ENCODE measurements at regions not wholly inside any gene's neighbourhood (a gene's known extent, or its start where the extent isn't known, plus 50 kb on each side); places are given as distances from the start of the nearest gene placed in this dataset.

DNA sequence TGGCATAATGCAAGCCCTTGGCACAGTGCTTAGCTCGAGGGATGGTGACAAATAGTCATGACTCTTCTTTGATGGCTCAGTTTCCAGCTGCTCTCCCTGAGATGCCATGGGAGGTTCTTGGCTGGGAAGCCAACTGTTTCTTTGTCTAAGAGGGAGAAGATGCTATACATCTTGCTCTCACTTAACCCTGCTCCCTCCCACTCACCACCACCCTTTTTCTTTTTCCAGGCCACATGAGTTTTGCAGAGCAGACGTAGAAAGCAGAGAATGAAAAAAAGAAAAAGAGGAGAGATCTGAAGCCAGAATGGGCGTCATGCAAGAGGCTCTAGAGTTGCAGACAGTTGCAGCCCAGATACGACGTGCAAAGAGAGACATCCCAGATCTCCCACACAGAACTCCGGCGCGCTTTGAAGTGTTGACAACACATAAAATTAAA lies 160.5 kb downstream of the FGF18 start:
- DNase-seq (ENCODE audit: low read depth in 2 of 2) = no peak

- DNase-seq (ENCODE audit: low read depth in 2 of 2) = peak in 1 of 2 donors; percentile 8
These were observed 161.2 kb downstream of the FGF18 start for GRCh38 chr5:171580502-171581265.

DNA sequence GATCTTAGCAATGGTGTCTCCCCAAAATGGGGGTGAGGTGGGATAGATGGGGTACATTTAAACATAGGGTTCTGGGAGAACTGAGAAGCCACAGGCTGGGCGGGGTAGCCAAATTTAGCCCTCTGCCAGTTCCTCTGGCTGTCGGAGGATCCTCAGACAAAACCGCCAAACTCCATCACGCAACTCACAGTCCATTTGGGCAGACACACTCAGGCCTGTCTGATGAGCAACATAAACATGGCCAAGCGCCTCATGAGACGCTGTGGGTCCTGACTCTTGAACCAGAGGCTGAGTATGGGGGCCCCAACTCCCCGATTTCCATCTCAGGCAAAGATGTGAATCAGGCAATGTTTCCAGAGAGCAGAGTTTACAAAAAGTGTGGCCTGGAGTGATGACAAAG lies 162.3 kb downstream of the FGF18 start:
- DNase-seq (ENCODE audit: low read depth in 2 of 2) = no peak

- DNase-seq (ENCODE audit: low read depth in 2 of 2) = no peak
These were observed 163.4 kb downstream of the FGF18 start for GRCh38 chr5:171582849-171583248.

GRCh38 chr5:171585981-171586380 lies 166.5 kb downstream of the FGF18 start:
- DNase-seq (ENCODE audit: low read depth in 2 of 2) = no peak

DNA sequence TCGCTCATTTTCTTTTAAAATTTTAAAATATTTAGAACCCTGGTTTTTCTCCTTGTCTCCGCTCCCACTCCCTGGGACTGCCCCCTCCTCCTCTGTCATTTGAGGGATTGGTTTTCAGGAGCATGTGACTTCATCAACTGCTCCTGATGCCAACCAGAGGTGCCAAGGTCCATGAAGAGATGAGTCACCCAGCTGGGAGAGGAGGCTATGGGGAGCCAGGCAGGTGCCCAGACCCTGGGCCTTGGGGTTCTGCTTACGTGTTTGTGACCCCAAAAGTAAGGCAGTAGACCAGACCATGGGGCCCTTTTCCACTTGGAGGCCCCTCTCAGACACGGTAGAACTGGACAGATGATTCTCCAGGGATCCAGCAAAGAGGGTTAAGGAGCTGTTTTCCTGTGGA lies 167.0 kb downstream of the FGF18 start:
- no peak for DNase-seq (ENCODE audit: low read depth in 2 of 2)

DNA sequence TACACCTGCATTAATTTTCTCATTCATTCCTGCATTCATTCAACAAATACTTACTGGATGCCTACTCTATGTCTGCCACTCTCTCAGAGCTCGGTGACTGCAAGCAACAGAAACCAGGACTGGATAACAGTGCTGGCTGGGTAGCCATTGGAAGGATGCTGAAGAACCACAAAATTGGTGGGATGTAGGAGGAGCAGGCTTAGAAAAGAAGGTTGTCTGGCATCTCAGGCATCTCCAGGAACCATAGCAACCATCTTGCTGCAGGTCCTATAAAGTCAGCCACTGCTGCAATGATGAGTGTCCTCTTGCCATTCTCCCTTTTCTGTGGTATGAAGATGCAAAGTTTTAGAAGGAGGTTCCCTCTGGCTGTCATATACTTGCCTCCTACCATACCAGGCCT lies 168.6 kb downstream of the FGF18 start:
- no peak for DNase-seq (ENCODE audit: low read depth in 2 of 2)

DNA sequence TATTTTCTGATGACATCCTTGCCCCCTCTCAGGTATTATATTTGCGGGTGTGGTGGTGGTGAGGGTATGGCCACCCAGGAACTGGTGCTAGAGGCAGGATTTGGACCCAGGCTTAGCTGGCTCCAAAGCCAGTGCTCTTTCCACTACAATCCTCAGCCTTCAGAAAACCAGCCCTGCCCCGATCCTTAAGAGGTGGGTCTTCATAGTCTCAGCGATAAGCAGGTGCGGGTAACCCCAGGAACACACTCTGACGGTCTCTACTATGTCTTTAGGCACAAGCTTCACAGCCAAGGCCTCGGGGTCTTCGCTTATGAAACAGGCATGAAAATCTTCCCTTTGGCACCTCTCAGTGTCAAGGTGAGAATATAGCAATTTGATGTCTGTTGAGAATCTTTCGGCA lies 169.3 kb downstream of the FGF18 start:
- no peak for DNase-seq (ENCODE audit: low read depth in 2 of 2)

GRCh38 chr5:171589461-171589860 lies 170.0 kb downstream of the FGF18 start:
- DNase-seq (ENCODE audit: low read depth in 2 of 2) = no peak

DNA sequence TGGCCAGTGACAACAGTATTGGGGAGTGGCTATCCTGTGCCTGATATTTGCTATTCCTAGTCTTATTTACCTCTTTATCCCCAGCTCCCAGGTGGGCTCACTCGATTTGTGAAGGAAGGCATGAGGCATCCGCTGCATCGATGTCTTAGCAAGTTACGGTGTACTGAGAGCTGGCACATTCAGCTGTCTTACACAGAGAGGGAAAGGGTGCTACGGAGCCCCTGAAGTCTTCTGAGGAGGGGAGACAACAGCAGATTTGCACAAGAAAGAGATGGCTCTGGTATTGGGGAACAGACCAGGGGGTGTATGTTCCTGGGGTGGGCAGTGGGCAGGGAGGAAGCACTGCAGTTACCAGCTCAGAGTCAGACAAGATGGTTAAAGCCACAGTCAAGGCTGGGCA lies 172.6 kb downstream of the FGF18 start:
- DNase-seq (ENCODE audit: low read depth in 2 of 2) = no peak

DNA sequence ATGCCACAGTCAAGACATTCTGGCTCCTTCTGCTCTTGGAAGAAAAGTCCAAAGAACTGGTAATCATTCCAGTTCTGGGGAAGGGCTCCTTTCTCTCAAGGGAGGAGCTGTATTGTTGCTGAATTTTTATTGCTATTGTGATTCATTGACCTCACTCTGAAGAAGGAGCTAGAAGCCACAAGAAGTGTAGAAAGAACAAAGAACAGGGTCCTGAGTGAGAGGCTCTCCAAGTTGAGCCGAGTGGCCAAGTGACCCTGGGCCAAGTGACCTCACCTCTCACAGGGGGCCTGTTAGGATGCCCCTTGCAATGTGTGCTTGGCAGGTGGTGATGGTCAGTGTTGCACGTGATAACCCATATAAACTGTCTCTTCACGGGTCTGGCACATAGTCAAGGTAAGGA lies 173.3 kb downstream of the FGF18 start:
- DNase-seq (ENCODE audit: low read depth in 2 of 2) = no peak

- DNase-seq (ENCODE audit: low read depth in 2 of 2) = no peak
These were observed 174.0 kb downstream of the FGF18 start for GRCh38 chr5:171593401-171593800.

GRCh38 chr5:171593976-171594375 lies 174.5 kb downstream of the FGF18 start:
- no peak for DNase-seq (ENCODE audit: low read depth in 2 of 2)

DNA sequence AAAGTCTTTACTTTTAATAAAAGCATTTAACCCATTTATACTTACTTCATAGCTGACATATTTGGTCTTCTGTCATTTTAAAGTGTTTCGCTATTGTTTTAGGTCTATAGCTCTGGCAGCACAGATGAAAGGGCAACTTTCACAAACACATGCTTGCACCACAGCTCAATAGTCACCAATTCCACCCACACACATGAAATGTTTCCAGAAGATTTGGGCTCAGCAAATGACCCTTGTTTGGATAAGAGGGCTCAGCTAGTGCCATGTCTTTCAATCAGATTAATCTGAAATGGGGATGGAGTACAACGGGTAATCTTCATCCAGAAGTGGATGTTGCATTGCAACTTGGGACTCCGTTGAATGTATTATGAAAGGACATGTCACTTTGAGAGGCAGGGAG lies 176.0 kb downstream of the FGF18 start:
- DNase-seq (ENCODE audit: low read depth in 2 of 2) = no peak

DNA sequence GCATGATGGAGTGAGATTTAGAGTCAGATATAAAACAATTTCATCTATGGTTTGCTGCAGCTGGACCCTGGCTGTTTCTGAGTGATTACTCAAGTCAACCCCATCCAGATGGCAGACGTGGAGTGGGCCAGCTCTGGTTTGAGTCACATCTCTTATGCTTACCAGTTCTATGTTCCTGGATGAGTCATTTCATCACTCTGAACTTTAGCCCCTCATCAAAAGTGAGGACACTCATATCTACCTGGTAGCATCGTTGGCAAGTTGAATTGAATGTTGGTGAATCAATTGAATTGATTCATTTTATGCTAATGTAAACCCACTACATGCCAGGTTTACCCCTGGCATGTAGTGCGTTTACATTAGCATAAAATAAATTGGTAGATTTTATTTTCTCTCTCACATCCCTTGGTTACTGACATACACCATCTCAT lies 176.4 kb downstream of the FGF18 start:
- DNase-seq (ENCODE audit: low read depth in 2 of 2) = peak in 1 of 2 donors; percentile 75

DNA sequence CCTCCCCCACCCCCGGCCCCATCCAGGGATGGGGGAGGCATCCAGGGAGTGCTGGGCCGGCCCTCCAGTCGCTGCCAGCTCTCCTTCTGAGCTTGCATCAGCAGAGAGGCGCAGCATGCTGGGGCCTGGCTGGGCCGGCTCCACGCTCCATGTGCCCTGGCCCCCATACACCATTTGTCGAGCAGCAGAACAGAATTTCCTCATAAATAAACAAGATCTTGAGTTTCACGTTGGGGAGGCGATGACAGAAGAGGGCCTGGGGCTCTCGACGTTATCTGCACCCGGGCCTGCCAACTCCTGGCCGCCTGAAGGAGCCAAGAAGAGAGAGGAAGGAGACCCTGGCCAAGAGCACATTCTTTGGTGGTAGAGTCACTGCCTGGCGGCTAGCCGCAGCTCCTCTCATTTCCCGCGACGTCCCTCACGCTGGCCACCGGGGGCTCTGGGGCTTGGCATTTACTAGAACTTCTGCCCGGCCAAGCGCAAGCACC lies 177.0 kb downstream of the FGF18 start:
- DNase-seq (ENCODE audit: low read depth in 2 of 2) = peak in 1 of 2 donors; percentile 82

GRCh38 chr5:171597946-171598640 lies 178.6 kb downstream of the FGF18 start:
- no peak for DNase-seq (ENCODE audit: low read depth in 2 of 2)

DNA sequence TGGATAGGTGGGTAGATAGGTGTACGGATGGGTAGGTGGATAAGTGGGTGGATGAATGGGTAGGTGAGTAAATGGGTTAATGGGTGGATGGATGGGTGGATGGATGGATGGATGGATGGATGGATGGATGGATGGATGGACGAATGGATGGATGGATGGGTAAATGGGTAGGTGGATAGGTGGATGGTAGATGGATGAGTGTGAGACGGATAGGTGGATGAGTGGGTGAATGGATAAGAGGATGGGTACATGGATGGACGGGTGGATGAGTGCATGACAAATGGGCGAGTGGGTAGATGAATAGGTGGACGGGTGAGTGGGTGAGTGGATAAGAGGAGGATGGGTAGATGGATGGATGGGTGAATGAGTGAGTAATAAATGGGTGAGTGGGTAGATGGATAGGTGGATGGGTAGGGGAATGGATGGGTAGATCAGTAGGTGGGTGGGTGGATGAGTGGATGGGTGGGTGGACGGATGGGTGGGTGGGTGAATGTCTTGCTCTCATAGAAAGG lies 179.2 kb downstream of the FGF18 start:
- no peak for DNase-seq (ENCODE audit: low read depth in 2 of 2)

DNA sequence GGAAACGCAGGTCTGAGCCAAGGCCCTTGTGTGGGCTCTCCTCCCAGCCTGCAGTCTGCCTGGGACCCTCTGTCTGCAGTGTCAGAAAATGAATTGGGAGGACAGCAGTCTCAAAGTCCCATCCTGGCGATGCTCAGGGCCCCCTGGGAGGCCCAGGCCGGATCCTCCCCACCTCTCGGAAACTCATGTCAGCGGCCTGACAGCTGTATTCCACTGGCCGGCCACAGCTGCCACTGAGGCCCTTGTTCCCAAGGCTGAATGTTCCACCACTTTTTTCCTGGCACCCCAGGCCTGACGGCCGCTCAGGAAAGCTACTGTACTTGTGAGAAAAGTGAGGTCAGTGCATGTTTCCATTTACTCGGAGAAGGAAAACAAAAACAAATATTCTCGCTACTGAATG lies 180.0 kb downstream of the FGF18 start:
- no peak for DNase-seq (ENCODE audit: low read depth in 2 of 2)

GRCh38 chr5:171599957-171600612 lies 180.6 kb downstream of the FGF18 start:
- DNase-seq (ENCODE audit: low read depth in 2 of 2) = no peak

- DNase-seq (ENCODE audit: low read depth in 2 of 2) = peak in 1 of 2 donors; percentile 46
These were observed 181.4 kb downstream of the FGF18 start for GRCh38 chr5:171600741-171601265.
